Thymus (tissue), 11 donors: ENCODE measurements at regions not wholly inside any gene's neighbourhood (a gene's known extent, or its start where the extent isn't known, plus 50 kb on each side); places are given as distances from the start of the nearest gene placed in this dataset.
A peak's percentile ranks its signal among the peaks of the same experiment; 100 is the strongest.

Experiments used
- DNase-seq, 9 donors: peaks; one replicate each; pipeline ENCODE4 v3.0.0-alpha.2; 2013; ENCODE audit warnings: low spot score in 9 of 9, low read depth in 6 of 9, missing footprints in 1 of 9
- H3K27ac ChIP-seq, 2 donors: one replicate each; pipeline ENCODE4 v1.5.1; 2013; ENCODE audit warnings: control low read depth in 1 of 2, low read depth in 1 of 2, low read length in 1 of 2, mild to moderate bottlenecking in 1 of 2, moderate library complexity in 1 of 2
- H3K27me3 ChIP-seq, 2 donors: one replicate each; pipeline ENCODE4 v1.5.1; 2013; ENCODE audit warnings: low read length in 1 of 2; ENCODE audit not compliant: control insufficient read depth in 2 of 2, insufficient read depth in 1 of 2
- H3K36me3 ChIP-seq, 2 donors: one replicate each; pipeline ENCODE4 v1.5.1; 2013; ENCODE audit warnings: low read length in 1 of 2, mild to moderate bottlenecking in 1 of 2, moderate library complexity in 1 of 2; ENCODE audit not compliant: control insufficient read depth in 2 of 2, insufficient read depth in 2 of 2
- H3K4me1 ChIP-seq, 2 donors: one replicate each; pipeline ENCODE4 v1.5.1; 2013; ENCODE audit warnings: low read length in 2 of 2; ENCODE audit not compliant: control insufficient read depth in 2 of 2, insufficient read depth in 2 of 2
- H3K4me3 ChIP-seq, 2 donors: one replicate each; pipeline ENCODE4 v1.5.1; 2013; ENCODE audit warnings: low read length in 2 of 2, control low read depth in 1 of 2, mild to moderate bottlenecking in 1 of 2
- H3K9me3 ChIP-seq, 2 donors: one replicate each; pipeline ENCODE4 v1.5.1; 2013; ENCODE audit warnings: low read length in 1 of 2, mild to moderate bottlenecking in 1 of 2; ENCODE audit not compliant: control insufficient read depth in 2 of 2, insufficient read depth in 1 of 2
- WGBS: extraction: QIAGEN DNeasy Blood & Tissue Kit; methylation state at CpG from one replicate; pipeline ENCODE4 v1.1.7; 2013; 5-methylcytosine and 5-hydroxymethylcytosine counted together
- donor health status: healthy.

DNA sequence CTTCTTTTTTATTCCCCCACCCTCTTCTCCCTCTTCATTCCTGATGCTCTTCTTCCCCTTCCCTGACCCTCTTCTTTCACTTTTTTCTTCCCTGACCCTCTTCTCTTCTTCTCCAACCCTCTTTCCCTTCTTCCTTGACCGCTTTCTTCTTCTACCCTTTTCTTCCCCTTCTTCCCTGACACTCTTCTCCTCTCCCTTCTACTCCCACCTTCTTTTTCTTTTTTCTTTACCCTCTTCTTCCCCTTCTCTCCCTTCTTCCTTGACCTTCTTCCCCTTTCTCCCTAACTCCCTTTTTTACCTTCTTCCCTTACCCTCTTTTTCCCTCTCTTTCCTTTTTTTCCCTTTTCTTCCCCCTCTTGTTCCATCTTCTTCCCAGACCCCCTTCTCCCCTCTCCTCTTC, 931.3 kb downstream of the UQCRFS1 start:
- WGBS: 94% methylated on average over 1 of the region's 1 CpG
- Histone ChIP-seq H3K4me1 (no peaks in the 10 kb centered on the region), H3K4me3 (no peak overlapping the region)

DNA sequence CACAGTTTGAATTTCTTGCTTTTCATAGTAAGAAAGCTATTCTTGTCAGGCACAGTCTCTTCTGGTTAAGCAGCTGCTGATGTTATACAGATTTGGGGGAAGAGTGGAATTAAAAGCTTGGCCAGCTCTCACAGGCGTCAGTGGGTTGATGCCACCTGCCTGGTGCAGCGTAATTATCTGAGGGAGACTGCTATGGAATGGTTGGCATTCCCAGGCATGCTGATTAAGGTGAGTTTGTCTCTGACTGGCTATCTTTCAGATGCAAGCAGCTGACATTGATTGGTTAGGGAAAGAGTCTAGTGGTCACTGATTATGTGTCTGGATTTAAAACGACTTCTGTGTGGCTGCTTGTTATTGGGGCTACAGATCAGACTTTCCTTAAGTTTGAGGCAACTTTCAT, 948.4 kb downstream of the UQCRFS1 start:
- no peaks in the 10 kb centered on the region for H3K9me3 ChIP-seq
- no peaks in the 10 kb centered on the region for H3K36me3 ChIP-seq
- H3K27me3 ChIP-seq: no peaks in the 10 kb centered on the region
- no peak overlapping the region for H3K4me3 ChIP-seq
- no peak overlapping the region for H3K27ac ChIP-seq
- DNase-seq: no peak
- 83% methylated on average over 3 of the region's 3 CpGs for WGBS
- no peaks in the 10 kb centered on the region for H3K4me1 ChIP-seq

More for the DNA sequence above, 931.3 kb downstream of the UQCRFS1 start:
- no peak for DNase-seq
- Histone ChIP-seq H3K9me3 (no peaks in the 10 kb centered on the region), H3K27me3 (no peaks in the 10 kb centered on the region), H3K36me3 (no peaks in the 10 kb centered on the region), H3K27ac (no peak overlapping the region)

DNA sequence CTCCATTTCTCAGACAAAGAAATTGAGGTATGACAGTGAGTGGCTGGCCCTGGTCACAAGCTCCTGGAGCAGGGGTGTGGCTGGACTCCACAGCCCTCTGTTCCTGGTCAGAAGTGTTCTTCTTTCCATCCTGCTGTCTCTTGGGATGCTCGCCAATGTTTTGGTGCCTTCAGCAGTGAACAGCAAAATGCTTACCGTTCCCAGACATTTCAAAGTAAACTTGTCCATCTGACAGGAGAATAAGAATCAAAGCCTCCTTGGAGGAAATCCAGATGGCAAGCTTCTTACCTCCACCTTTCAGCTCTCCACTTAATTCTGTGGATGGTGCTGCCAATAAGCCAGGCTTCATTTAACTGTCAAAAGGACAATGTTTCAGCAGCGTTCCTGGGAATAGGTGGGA, 954.1 kb downstream of the UQCRFS1 start:
- Histone ChIP-seq H3K4me3 (no peak overlapping the region), H3K27me3 (no peaks in the 10 kb centered on the region), H3K36me3 (no peaks in the 10 kb centered on the region), H3K27ac (no peak overlapping the region), H3K4me1 (no peaks in the 10 kb centered on the region), H3K9me3 (no peaks in the 10 kb centered on the region)
- DNase-seq: no peak
- 86% methylated on average over 3 of the region's 3 CpGs for WGBS

DNA sequence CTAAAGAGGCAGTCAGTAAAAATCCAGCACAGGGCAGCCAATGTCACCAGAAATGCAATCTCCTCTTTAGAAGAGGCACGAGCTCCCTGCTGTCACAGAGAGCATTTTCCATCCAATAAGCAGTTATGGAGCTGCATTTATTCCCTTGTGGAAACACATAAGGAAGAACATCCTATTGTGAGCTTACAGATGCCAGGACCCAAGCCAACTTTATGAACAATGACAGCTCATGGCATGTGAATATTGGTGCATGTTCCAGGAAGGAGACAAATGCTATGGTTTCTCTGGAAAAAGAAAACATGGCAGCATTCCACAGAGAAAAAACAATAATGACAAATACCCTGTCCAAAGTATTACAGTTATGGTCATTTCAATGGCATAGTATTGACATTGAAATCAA, 955.6 kb downstream of the UQCRFS1 start:
- no peaks in the 10 kb centered on the region for H3K4me1 ChIP-seq
- no peak overlapping the region for H3K27ac ChIP-seq
- no peaks in the 10 kb centered on the region for H3K36me3 ChIP-seq
- H3K9me3 ChIP-seq: no peaks in the 10 kb centered on the region
- no peaks in the 10 kb centered on the region for H3K27me3 ChIP-seq
- no peak overlapping the region for H3K4me3 ChIP-seq
- WGBS: 66% methylated on average over 1 of the region's 1 CpG
- DNase-seq: no peak

DNA sequence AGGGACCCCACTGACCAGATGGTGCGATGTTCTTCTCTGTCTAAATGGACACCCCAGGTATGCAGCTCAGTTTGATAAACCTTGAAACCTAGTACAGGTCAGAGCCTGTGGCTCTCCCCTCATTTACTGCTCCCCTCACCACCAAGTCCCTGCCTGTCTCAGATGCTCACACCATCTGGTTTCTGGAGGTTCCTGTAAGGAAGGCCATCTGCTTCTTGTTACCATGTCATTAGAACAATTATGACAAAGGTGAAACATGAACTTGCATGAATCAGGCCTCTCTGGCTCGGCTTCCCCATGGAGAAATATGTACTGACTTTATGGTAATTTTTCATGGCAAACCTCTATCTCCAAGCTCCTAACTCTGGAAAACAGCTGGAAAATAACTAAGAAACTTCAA, 965.7 kb downstream of the UQCRFS1 start:
- H3K27ac ChIP-seq: no peak overlapping the region
- DNase-seq: no peak
- no peaks in the 10 kb centered on the region for H3K27me3 ChIP-seq
- H3K4me3 ChIP-seq: no peak overlapping the region
- no peaks in the 10 kb centered on the region for H3K4me1 ChIP-seq
- WGBS: 93% methylated on average over 2 of the region's 2 CpGs
- H3K9me3 ChIP-seq: no peaks in the 10 kb centered on the region
- H3K36me3 ChIP-seq: no peaks in the 10 kb centered on the region

DNA sequence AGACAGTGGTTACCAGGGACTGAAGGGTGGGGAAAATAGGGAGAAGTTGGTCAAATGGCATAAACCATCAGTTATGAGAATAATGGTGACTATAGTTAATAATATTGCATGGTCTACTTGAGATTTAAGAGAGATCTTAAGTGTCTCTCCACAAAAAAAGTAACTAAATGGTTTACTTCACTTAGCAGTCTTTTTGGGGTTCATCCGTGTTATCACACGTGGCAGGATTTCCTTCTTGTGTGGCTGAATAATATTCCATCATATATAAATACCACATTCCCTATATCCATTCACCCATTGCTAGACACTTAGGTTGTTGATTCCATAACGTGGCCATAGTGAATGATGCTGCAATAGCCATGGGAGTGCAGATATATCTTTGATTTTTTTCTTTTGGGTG, 967.0 kb downstream of the UQCRFS1 start:
- Histone ChIP-seq H3K36me3 (no peaks in the 10 kb centered on the region), H3K4me1 (no peaks in the 10 kb centered on the region), H3K4me3 (no peak overlapping the region), H3K27ac (no peak overlapping the region), H3K27me3 (no peaks in the 10 kb centered on the region), H3K9me3 (no peaks in the 10 kb centered on the region)
- WGBS: 88% methylated on average over 3 of the region's 3 CpGs
- no peak for DNase-seq

DNA sequence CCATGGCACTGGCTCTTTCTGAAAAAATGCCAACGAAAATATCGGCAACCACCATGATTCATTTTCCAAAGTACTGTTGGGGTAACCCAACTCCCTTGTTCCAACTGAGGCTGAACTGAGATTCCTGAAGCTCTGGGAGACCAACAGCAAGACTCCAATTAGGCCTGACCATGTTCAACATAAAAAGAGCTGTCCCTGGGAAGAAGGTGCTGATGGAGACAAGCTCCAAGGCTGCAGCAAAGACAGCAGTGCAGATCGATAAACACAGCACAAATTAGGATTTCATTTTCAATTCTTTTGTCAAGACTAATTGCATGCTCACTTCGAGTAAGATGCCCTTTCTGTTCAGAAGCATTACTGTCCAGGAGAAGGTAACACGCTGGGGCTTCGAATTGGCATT, 968.0 kb downstream of the UQCRFS1 start:
- DNase-seq: no peak
- Histone ChIP-seq H3K4me1 (no peaks in the 10 kb centered on the region), H3K27me3 (no peaks in the 10 kb centered on the region), H3K36me3 (no peaks in the 10 kb centered on the region), H3K4me3 (no peak overlapping the region), H3K9me3 (no peaks in the 10 kb centered on the region), H3K27ac (no peak overlapping the region)
- WGBS: 94% methylated on average over 6 of the region's 6 CpGs

DNA sequence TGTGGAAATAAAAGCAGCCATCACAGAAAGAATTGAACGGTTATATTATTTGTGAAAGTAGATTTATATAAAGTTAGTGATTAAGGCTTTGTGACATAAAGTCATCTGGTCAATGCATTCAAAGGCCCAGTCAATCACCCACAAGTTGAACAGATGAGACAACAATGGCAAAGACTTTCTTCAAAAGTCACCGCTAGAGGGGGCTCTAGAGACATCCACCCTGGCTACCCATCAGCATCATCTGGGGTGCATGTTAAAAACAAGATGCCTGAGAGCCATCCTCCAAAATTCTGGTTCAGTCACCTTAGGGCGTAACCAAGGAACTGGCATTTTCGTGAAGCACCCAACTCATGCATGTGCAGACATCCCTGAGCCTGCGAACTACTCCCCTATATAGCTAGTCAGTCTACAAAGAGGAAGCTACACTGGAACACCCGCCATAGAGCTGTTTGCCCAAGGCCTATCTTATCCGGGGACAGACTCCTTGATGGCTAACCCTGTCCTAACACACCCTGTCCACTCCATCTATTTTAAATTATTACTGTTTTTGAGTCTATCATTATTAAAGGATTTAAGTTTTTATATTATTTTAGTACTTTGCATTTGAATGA, 970.5 kb downstream of the UQCRFS1 start:
- no peak overlapping the region for H3K4me3 ChIP-seq
- no peaks in the 10 kb centered on the region for H3K9me3 ChIP-seq
- no peaks in the 10 kb centered on the region for H3K27me3 ChIP-seq
- no peaks in the 10 kb centered on the region for H3K4me1 ChIP-seq
- no peaks in the 10 kb centered on the region for H3K36me3 ChIP-seq
- peak; percentile 8 to 81 (median 41) for DNase-seq
- no peak overlapping the region for H3K27ac ChIP-seq
- 55% methylated on average over 7 of the region's 7 CpGs for WGBS

DNA sequence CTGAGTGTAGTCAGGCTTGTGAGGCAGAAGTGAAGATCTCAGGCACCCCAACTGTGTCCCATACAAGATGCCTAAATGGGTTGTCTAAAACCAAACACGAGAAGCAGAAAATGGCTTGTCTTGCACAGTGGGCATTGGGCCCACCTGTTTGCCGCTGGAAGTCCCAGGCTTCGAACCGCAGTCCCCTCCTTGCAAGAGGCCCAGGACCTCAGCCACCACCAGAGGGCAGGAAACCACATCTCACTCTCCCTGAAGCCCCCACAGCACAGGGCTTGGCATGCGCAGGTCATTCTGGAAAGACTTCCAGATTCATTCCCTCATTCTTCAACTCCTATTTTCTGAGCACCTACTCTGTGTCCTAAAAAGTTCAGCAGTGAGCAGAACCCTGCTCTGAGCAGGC, 973.7 kb downstream of the UQCRFS1 start:
- H3K27me3 ChIP-seq: no peaks in the 10 kb centered on the region
- 63% methylated on average over 5 of the region's 5 CpGs for WGBS
- no peaks in the 10 kb centered on the region for H3K36me3 ChIP-seq
- H3K27ac ChIP-seq: no peak overlapping the region
- peak in 6 of 9 donors; percentile 6 to 54 (median 32) for DNase-seq
- H3K4me3 ChIP-seq: no peak overlapping the region
- no peaks in the 10 kb centered on the region for H3K9me3 ChIP-seq
- H3K4me1 ChIP-seq: no peaks in the 10 kb centered on the region
